ENCODE measurements at regions not wholly inside any gene's neighbourhood (a gene's known extent, or its start where the extent isn't known, plus 50 kb on each side); places are given as distances from the start of the nearest gene placed in this dataset.

DNA sequence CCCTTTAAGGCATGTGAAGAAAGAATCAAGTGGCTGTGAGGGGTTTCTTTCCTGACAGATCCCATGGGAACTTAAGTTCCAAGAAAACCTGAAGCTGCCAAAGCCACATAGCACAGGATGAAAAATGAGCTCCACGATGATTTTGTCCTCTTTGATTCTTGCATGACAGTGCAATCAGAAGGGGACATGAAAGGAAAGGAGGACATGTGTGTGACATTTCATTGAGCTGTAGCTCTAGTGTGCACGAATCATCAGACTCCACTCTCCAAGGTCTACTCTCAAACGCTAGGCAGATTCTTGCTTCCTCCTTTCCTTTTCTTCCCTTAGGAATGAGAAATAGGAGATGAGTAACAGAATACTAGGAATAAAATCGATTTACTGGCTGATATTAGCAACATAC is 142.0 kb downstream of the ZNF608 start:
- H3K4me2 ChIP-seq (ENCODE audit: insufficient read depth, low read length): peak overlapping the region; percentile 0
- BruUV-seq (replicated peaks): no TSS peak
- H3K27ac ChIP-seq (ENCODE audit: insufficient read depth, low read depth, low read length): peak overlapping the region; percentile 86
- no peaks in the 10 kb centered on the region for H3K36me3 ChIP-seq (ENCODE audit: control insufficient read depth in 2 of 2, extremely low read depth in 1 of 2, insufficient read depth in 2 of 2, low read length in 2 of 2)
- DNase-seq (ENCODE audit: low read depth, low spot score): peak; percentile 55
- no peaks in the 10 kb centered on the region for H3K27me3 ChIP-seq (ENCODE audit: control insufficient read depth in 2 of 2, insufficient read depth in 2 of 2, low read length in 2 of 2)
- dilution Hi-C loops (cut with MboI; ENCODE audit: extremely low pct_ligation_motif_present, low sequenced_read_pairs): no loop called here
- H2AFZ ChIP-seq (ENCODE audit: low read depth, low read length): peak overlapping the region; percentile 52
- intact Hi-C loops (cut with micrococcal nuclease): loop anchor here (10.0 kb wide), 1 partner anchor 490 kb away; no protein-coding TSS in a partner anchor
- no peak overlapping the region for H3K4me3 ChIP-seq (replicated peaks in 1 of 3; ENCODE audit: insufficient read depth in 1 of 3, low read depth in 1 of 3, low read length in 3 of 3)
- peaks cover 54% of the 10 kb centered on the region for H3K4me1 ChIP-seq (ENCODE audit: control insufficient read depth, extremely low read depth, insufficient read depth, low read length)
- H3K9ac ChIP-seq (replicated peaks; ENCODE audit: extremely low read depth, insufficient read depth, low read length): peak overlapping the region; percentile 69
- H3K9me1 ChIP-seq (replicated peaks; ENCODE audit: control insufficient read depth, extremely low read depth, insufficient read depth, low read length): no peaks in the 10 kb centered on the region
- FAIRE-seq: peak; percentile 72
- CTCF ChIA-PET: no interaction called here
- POLR2A ChIA-PET: no interaction called here
- no peaks in the 10 kb centered on the region for H3K9me3 ChIP-seq (replicated peaks; ENCODE audit: control insufficient read depth, insufficient read depth, low read length)
- no peaks in the 10 kb centered on the region for H3K79me2 ChIP-seq (ENCODE audit: control insufficient read depth, insufficient read depth, low read length)
- H4K20me1 ChIP-seq (replicated peaks; ENCODE audit: control insufficient read depth, extremely low read depth, insufficient read depth, low read length): no peaks in the 10 kb centered on the region
- TF ChIP-seq JUN (IDR thresholded peaks at IDR 0.05; ENCODE audit: borderline replicate concordance, insufficient read depth, insufficient read length, low read depth) (no peak), MYC (IDR thresholded peaks at IDR 0.05; ENCODE audit: low read depth, low read length) (no peak), POLR2AphosphoS5 (IDR thresholded peaks at IDR 0.05; ENCODE audit: insufficient read depth, low read depth, low read length) (no peak), EZH2 (IDR thresholded peaks at IDR 0.05; ENCODE audit: borderline replicate concordance, low read depth, low read length, severe bottlenecking) (no peak)
- TF ChIP-seq, protein P1, sequence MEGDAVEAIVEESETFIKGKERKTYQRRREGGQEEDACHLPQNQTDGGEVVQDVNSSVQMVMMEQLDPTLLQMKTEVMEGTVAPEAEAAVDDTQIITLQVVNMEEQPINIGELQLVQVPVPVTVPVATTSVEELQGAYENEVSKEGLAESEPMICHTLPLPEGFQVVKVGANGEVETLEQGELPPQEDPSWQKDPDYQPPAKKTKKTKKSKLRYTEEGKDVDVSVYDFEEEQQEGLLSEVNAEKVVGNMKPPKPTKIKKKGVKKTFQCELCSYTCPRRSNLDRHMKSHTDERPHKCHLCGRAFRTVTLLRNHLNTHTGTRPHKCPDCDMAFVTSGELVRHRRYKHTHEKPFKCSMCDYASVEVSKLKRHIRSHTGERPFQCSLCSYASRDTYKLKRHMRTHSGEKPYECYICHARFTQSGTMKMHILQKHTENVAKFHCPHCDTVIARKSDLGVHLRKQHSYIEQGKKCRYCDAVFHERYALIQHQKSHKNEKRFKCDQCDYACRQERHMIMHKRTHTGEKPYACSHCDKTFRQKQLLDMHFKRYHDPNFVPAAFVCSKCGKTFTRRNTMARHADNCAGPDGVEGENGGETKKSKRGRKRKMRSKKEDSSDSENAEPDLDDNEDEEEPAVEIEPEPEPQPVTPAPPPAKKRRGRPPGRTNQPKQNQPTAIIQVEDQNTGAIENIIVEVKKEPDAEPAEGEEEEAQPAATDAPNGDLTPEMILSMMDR (IDR thresholded peaks at IDR 0.05; ENCODE audit: extremely low read depth in 1 of 2, insufficient read depth in 1 of 2, low read depth in 1 of 2, low read length in 2 of 2): no peak

Measured in endothelial cell of umbilical vein (primary cell).